WTC11 (cell line): ENCODE measurements at regions not wholly inside any gene's neighbourhood (a gene's known extent, or its start where the extent isn't known, plus 50 kb on each side); places are given as distances from the start of the nearest gene placed in this dataset.

Source experiments
- ATF2 ChIP-seq: sonication (generic); formaldehyde crosslinking; IDR thresholded peaks from 2 replicates; pipeline ENCODE4 v1.8.1; 2022; ENCODE audit warnings: low read depth, missing genetic modification reagents, borderline replicate concordance
- ATF3 ChIP-seq: sonication (generic); formaldehyde crosslinking; conservative IDR thresholded peaks from 2 replicates; pipeline ENCODE4 v1.8.1; 2022; ENCODE audit warnings: mild to moderate bottlenecking, missing genetic modification reagents
- ATF6 ChIP-seq: sonication (generic); formaldehyde crosslinking; IDR thresholded peaks from 2 replicates; pipeline ENCODE4 v1.8.1; 2023; ENCODE audit warnings: mild to moderate bottlenecking, missing genetic modification reagents
- CBFB ChIP-seq: sonication (generic); formaldehyde crosslinking; IDR thresholded peaks from 2 replicates; pipeline ENCODE4 v1.8.1; 2022; ENCODE audit warnings: mild to moderate bottlenecking, low read depth, missing genetic modification reagents
- CTCF ChIP-seq: fragments of 200-600 bp; IDR thresholded peaks from 2 replicates; pipeline ENCODE4 v1.8.0; 2022; ENCODE audit warnings: antibody characterized with exemption
- E2F5 ChIP-seq: sonication (generic); formaldehyde crosslinking; IDR thresholded peaks from 2 replicates; pipeline ENCODE4 v1.8.1; 2022; ENCODE audit warnings: mild to moderate bottlenecking, moderate library complexity, missing genetic modification reagents
- HMGXB4 ChIP-seq: sonication (generic); formaldehyde crosslinking; IDR thresholded peaks from 2 replicates; pipeline ENCODE4 v1.8.1; 2023; ENCODE audit warnings: mild to moderate bottlenecking, moderate library complexity, missing genetic modification reagents
- SMAD3 ChIP-seq: sonication (generic); formaldehyde crosslinking; IDR thresholded peaks from 2 replicates; pipeline ENCODE4 v1.8.0; 2022; ENCODE audit warnings: missing genetic modification reagents, mild to moderate bottlenecking, borderline replicate concordance
- SP1 ChIP-seq: sonication (generic); formaldehyde crosslinking; conservative IDR thresholded peaks from 2 replicates; pipeline ENCODE4 v1.8.1; 2022; ENCODE audit warnings: missing genetic modification reagents
- ZNF263 ChIP-seq: sonication (generic); formaldehyde crosslinking; IDR thresholded peaks from 2 replicates; pipeline ENCODE4 v1.8.1; 2022; ENCODE audit warnings: low read depth, mild to moderate bottlenecking, moderate library complexity, missing genetic modification reagents
- ZNF317 ChIP-seq: sonication (generic); formaldehyde crosslinking; IDR thresholded peaks from 2 replicates; pipeline ENCODE4 v1.8.1; 2023; ENCODE audit warnings: low read depth, mild to moderate bottlenecking, moderate library complexity, missing genetic modification reagents, borderline replicate concordance
- ZNF416 ChIP-seq: fragments of 250-450 bp; sonication (Bioruptor Pico); IDR thresholded peaks from 2 replicates; pipeline ENCODE4 v1.9.0; 2021; ENCODE audit warnings: mild to moderate bottlenecking, inconsistent platforms
- ZNF423 ChIP-seq: fragments of 250-450 bp; sonication (Bioruptor Pico); IDR thresholded peaks from 2 replicates; pipeline ENCODE4 v2.1.2; 2022; ENCODE audit warnings: mild to moderate bottlenecking, moderate library complexity
- ZNF425 ChIP-seq: fragments of 250-450 bp; sonication (Bioruptor Pico); conservative IDR thresholded peaks from 2 replicates; pipeline ENCODE4 v1.9.0; 2021; ENCODE audit warnings: mild to moderate bottlenecking

- no peak for TF ChIP-seq CTCF
- no peak for TF ChIP-seq ZNF423 (CRISPR knock-in tag)
- no peak for TF ChIP-seq ATF2 (CRISPR knock-in tag)
- no peak for TF ChIP-seq ZNF317 (CRISPR knock-in tag)
- TF ChIP-seq ATF3 (CRISPR knock-in tag): no peak
- no peak for TF ChIP-seq ZNF425 (CRISPR knock-in tag)
- no peak for TF ChIP-seq SMAD3
- no peak for TF ChIP-seq SP1 (CRISPR knock-in tag)
- TF ChIP-seq CBFB (CRISPR knock-in tag): no peak
- TF ChIP-seq ZNF416 (CRISPR knock-in tag): no peak
- no peak for TF ChIP-seq ZNF263
- TF ChIP-seq ATF6 (CRISPR knock-in tag): no peak
- TF ChIP-seq HMGXB4 (CRISPR knock-in tag): no peak
- no peak for TF ChIP-seq E2F5 (CRISPR knock-in tag)
Observed at GRCh38 chr4:23224684-23225420, 532.1 kb downstream of the GBA3 start.
